GM19455 (cell line): ENCODE measurements at regions not wholly inside any gene's neighbourhood (a gene's known extent, or its start where the extent isn't known, plus 50 kb on each side); places are given as distances from the start of the nearest gene placed in this dataset.

Experiments
- ATAC-seq: cut with Tn5 transposase; IDR thresholded peaks from one replicate; pipeline ENCODE4 v1.9.1; 2021; ENCODE audit not compliant: unreplicated experiment

GRCh38 chr14:97620066-97620465 is 822.9 kb downstream of the VRK1 start:
- ATAC-seq: no peak

- ATAC-seq: no peak
These were observed 827.8 kb downstream of the VRK1 start for GRCh38 chr14:97624985-97625384.

GRCh38 chr14:97625477-97625876 is 828.3 kb downstream of the VRK1 start:
- no peak for ATAC-seq

- ATAC-seq: no peak
These were observed 828.9 kb downstream of the VRK1 start for GRCh38 chr14:97626088-97626487.

GRCh38 chr14:97630249-97630648 is 833.1 kb downstream of the VRK1 start:
- no peak for ATAC-seq

GRCh38 chr14:97633131-97633738 is 836.1 kb downstream of the VRK1 start:
- ATAC-seq: no peak

GRCh38 chr14:97634751-97635150 is 837.6 kb downstream of the VRK1 start:
- ATAC-seq: no peak

- ATAC-seq: no peak
These were observed 841.7 kb downstream of the VRK1 start for GRCh38 chr14:97638864-97639263.

GRCh38 chr14:97640031-97640430 is 842.8 kb downstream of the VRK1 start:
- ATAC-seq: no peak

GRCh38 chr14:97641827-97642226 is 844.6 kb downstream of the VRK1 start:
- ATAC-seq: no peak

GRCh38 chr14:97642631-97643030 is 845.4 kb downstream of the VRK1 start:
- ATAC-seq: no peak

GRCh38 chr14:97644365-97644764 is 847.2 kb downstream of the VRK1 start:
- no peak for ATAC-seq

GRCh38 chr14:97649752-97650151 is 852.6 kb downstream of the VRK1 start:
- no peak for ATAC-seq

GRCh38 chr14:97655169-97655948 is 858.2 kb downstream of the VRK1 start:
- no peak for ATAC-seq

- ATAC-seq: no peak
These were observed 860.4 kb downstream of the VRK1 start for GRCh38 chr14:97657609-97658008.

GRCh38 chr14:97687944-97688630 is 890.9 kb downstream of the VRK1 start:
- ATAC-seq: no peak

GRCh38 chr14:97688631-97689336 is 891.6 kb downstream of the VRK1 start:
- ATAC-seq: no peak

- no peak for ATAC-seq
These were observed 894.9 kb downstream of the VRK1 start for GRCh38 chr14:97692084-97692483.

GRCh38 chr14:97695456-97695981 is 898.3 kb downstream of the VRK1 start:
- ATAC-seq: no peak

GRCh38 chr14:97697772-97698171 is 900.6 kb downstream of the VRK1 start:
- no peak for ATAC-seq

GRCh38 chr14:97699026-97699425 is 901.8 kb downstream of the VRK1 start:
- ATAC-seq: no peak
